Heart left ventricle (tissue), 16 donors: ENCODE measurements at regions not wholly inside any gene's neighbourhood (a gene's known extent, or its start where the extent isn't known, plus 50 kb on each side); places are given as distances from the start of the nearest gene placed in this dataset.

Source experiments
- ATAC-seq, 4 donors: fragments of 200-7000 bp; cut with Tn5 transposase; one replicate each; pipeline ENCODE4 v1.9.1; 2020 to 2022; ENCODE audit warnings: moderate library complexity in 4 of 4, mild to moderate bottlenecking in 3 of 4, moderate number of reproducible peaks in 1 of 4
- DNase-seq, 5 donors: peaks; one replicate each; pipeline ENCODE4 v3.0.0-alpha.2; 2020
- H3K27ac ChIP-seq, 12 donors: fragments of 200-600 bp; sonication (generic) in 4 of 12; one replicate each; pipeline versions ENCODE4 v1.5.0 to v1.8.0; 2016 to 2022; ENCODE audit warnings: mild to moderate bottlenecking in 2 of 12
- H3K27me3 ChIP-seq, 9 donors: fragments of 200-600 bp; sonication (generic) in 2 of 9; one replicate each; pipeline versions ENCODE4 v1.5.1 to v1.8.0; 2016 to 2022; ENCODE audit warnings: mild to moderate bottlenecking in 3 of 9
- H3K36me3 ChIP-seq, 9 donors: fragments of 200-600 bp; sonication (generic) in 2 of 9; one replicate each; pipeline versions ENCODE4 v1.5.0 to v1.8.0; 2018 to 2022; ENCODE audit warnings: mild to moderate bottlenecking in 2 of 9
- H3K4me1 ChIP-seq, 12 donors: fragments of 200-600 bp; sonication (generic) in 4 of 12; one replicate each; pipeline versions ENCODE4 v1.5.0 to v1.8.0; 2016 to 2022; ENCODE audit warnings: mild to moderate bottlenecking in 3 of 12
- H3K4me3 ChIP-seq, 12 donors: fragments of 200-600 bp; sonication (generic) in 4 of 12; one replicate each; pipeline versions ENCODE4 v1.5.0 to v1.8.0; 2017 to 2022; ENCODE audit warnings: mild to moderate bottlenecking in 9 of 12, moderate library complexity in 4 of 12
- H3K9me3 ChIP-seq, 12 donors: fragments of 200-600 bp; sonication (generic) in 4 of 12; one replicate each; pipeline versions ENCODE4 v1.5.0 to v1.8.0; 2016 to 2022; ENCODE audit warnings: mild to moderate bottlenecking in 1 of 12
- POLR2A ChIP-seq, 2 donors: fragments of 450-650 bp; IDR thresholded peaks; one replicate each; pipeline ENCODE4 v1.6.1; 2017; ENCODE audit warnings: antibody characterized with exemption in 2 of 2, mild to moderate bottlenecking in 2 of 2, moderate library complexity in 2 of 2
- WGBS, 4 donors: extraction: QIAGEN DNeasy Blood & Tissue Kit in 2 of 4; methylation state at CpG; one replicate each; pipeline versions ENCODE4 v1.1.5 to v1.1.7; 2013 to 2018; 5-methylcytosine and 5-hydroxymethylcytosine counted together
- intact Hi-C, 10 donors: fragments of 100-400 bp; cut with DNase I; formaldehyde crosslinking; loops; one replicate each; pipeline versions ENCODE4 v1.11.1 to v1.14.2; 2022
- TF ChIP-seq, protein P1 (sequence below), 12 donors: fragments of 200-600 bp; sonication (generic) in 4 of 12; IDR thresholded peaks; one replicate each; pipeline versions ENCODE4 v1.5.0 to v1.8.0; 2018 to 2022; ENCODE audit warnings: antibody characterized with exemption in 12 of 12, mild to moderate bottlenecking in 5 of 12
- donor health status: ischemic (EF 13 %, LVEDD 7.1; RV severe dilation, severe dysfunction).
- donor health status: healthy with polysubstance abuse.
- donor health status: DM: no; HTN: yes; CAD: no.
- donor health status: DM: no; HTN: no; CAD: no.
- donor health status: ischemic (EF 25% LVEDD 6.9; RV normal size, moderate dysfunction).
- donor health status: ischemic (EF 25% LVEDD 5.7; RV mildly dilated, moderate dysfunction).
- donor health status: healthy.
- donor health status: DM: yes; HTN: yes; CAD: no.
- donor health status: ischemic (EF 35%, LVEDD 5.7; RV mildly dilated, moderate dysfunction).
- donor health status: nonischemic (EF 11% LVEDD 7.7; RV severe dilation, severe dysfunction).
- donor health status: DM: yes; HTN: yes; CAD: no.
- donor health status: PGD.
- donor health status: ischemic (EF 29% LVEDD 5.4; RV normal size, mild dysfunction).
- donor health status: nonischemic (EF 23%, LVEDD 6.1; RV moderate dilation, normal function).

DNA sequence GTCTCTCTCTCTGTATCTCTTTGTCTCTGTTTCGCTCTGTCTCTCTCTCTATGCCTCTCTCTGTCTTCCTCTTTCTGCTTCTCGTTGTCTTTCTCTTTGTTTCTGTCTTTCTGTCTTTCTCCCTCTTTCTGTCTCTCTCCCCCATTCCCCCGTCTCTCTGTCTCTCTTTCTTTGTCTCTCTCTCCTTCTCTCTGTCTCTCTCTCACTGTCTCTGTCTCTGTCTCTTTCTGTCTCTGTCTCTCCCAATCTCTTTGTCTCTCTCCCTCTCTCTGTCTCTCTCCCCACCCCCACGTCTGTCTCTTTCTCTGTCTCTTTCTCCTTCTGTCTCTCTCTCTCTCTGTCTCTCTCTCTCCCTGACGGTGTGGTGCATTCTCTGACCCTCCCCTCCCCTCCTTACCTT, 71.9 kb upstream of the ZNF516 start:
- no peak for TF ChIP-seq POLR2A (IDR thresholded peaks at IDR 0.05)
- TF ChIP-seq, protein P1, sequence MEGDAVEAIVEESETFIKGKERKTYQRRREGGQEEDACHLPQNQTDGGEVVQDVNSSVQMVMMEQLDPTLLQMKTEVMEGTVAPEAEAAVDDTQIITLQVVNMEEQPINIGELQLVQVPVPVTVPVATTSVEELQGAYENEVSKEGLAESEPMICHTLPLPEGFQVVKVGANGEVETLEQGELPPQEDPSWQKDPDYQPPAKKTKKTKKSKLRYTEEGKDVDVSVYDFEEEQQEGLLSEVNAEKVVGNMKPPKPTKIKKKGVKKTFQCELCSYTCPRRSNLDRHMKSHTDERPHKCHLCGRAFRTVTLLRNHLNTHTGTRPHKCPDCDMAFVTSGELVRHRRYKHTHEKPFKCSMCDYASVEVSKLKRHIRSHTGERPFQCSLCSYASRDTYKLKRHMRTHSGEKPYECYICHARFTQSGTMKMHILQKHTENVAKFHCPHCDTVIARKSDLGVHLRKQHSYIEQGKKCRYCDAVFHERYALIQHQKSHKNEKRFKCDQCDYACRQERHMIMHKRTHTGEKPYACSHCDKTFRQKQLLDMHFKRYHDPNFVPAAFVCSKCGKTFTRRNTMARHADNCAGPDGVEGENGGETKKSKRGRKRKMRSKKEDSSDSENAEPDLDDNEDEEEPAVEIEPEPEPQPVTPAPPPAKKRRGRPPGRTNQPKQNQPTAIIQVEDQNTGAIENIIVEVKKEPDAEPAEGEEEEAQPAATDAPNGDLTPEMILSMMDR (IDR thresholded peaks at IDR 0.05), result no peak
- no peaks in the 10 kb centered on the region for H3K36me3 ChIP-seq
- DNase-seq, result no peak
- intact Hi-C loops, result no loop called here
- no peak for ATAC-seq
- H3K4me3 ChIP-seq, result no peak overlapping the region
- peaks cover 0 to 3% (median 0%) of the 10 kb centered on the region in 9 donors for H3K27me3 ChIP-seq
- H3K4me1 ChIP-seq, result peaks cover 0 to 40% (median 0%) of the 10 kb centered on the region in 12 donors
- no peaks in the 10 kb centered on the region for H3K9me3 ChIP-seq
- 81 to 90% (median 88%) methylated on average over 5 of the region's 5 CpGs for WGBS, 4 donors
- H3K27ac ChIP-seq, result no peak overlapping the region

DNA sequence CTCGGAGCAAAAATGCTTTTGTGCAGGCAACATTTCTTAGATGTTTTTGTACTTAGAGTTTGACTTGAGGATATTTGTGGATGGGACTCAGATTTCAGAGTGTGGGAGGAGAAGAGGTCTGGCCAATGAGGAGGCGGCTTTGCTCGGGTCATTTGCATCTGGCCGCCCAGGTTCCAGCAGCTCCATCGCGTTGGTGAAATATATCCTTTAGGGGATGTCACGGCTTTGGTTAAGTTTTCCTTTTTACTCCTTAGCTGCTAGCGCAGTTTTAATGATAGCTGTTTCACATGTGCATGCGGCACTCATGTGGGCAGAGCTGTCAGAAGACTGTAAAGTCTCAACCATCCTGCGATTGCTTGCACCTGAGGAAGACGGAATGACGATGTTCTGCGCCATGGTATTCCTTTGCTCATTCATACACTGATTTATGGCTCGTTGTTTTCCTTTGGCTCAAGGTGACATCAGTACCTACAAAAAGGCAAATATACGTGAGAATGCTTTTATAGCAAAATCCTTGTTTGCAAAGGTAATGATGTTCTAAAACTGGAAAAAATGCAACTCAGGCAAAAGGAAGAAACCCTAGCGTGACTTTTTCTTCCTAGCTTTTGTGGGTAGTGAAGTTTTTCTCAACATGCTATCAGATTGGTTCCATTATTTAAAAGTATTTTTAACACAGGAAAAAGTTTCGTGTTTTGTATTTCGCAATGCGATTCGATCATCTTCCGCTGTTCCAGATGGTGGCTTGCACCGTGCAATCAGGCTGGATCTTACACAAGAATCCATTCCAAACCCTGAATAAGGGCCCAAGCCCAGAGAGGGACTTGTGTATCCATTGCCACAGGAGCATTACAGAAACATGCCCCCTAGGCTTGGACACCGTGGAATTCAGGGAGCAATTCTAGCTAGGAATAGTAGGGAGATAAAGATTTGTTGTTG, 70.5 kb upstream of the ZNF516 start:
- intact Hi-C loops, result no loop called here
- peak overlapping the region; percentile 3 to 82 (median 70) for H3K27ac ChIP-seq
- 39 to 43% (median 41%) methylated on average over 23 of the region's 23 CpGs for WGBS, 4 donors

DNA sequence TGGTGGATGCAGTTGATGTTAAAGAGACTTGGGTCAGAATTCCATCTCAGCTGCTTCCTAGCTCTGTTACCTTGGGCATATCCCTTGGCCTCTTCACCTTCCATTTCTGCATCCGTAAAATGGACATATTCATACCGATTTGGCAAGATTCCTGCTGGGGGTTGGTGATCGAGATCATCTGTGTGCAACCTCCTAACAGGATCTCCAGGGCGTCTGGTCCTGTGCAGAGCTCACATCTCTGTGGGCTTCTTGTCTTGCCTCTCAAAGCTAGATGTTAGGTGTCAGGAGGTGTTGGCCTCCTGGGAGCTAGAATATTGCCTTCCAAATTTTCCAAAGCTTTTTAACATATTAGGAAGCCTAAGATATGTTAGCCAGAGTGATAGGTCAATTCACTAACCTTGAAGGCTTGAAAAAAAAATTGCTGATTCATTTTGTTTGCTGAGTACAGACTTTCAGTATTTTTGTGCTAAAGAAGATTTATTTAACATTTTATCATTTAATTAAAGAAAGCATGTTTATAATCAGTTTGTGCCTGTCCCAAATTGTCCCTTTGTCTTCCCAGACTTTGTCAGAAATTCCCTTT, 69.7 kb upstream of the ZNF516 start:
- 39 to 69% (median 57%) methylated on average over 4 of the region's 4 CpGs for WGBS, 4 donors

More for the DNA sequence above, 70.5 kb upstream of the ZNF516 start:
- peak; percentile 63 to 78 (median 70) for DNase-seq
- ATAC-seq, result peak; percentile 75 to 98 (median 94)
- H3K27me3 ChIP-seq, result no peaks in the 10 kb centered on the region
- peaks cover 0 to 40% (median 0%) of the 10 kb centered on the region in 12 donors for H3K4me1 ChIP-seq
- peak in 1 of 2 donors; percentile 16 for TF ChIP-seq POLR2A (IDR thresholded peaks at IDR 0.05)
- TF ChIP-seq, protein P1 (IDR thresholded peaks at IDR 0.05), result no peak
- H3K36me3 ChIP-seq, result no peaks in the 10 kb centered on the region
- no peaks in the 10 kb centered on the region for H3K9me3 ChIP-seq
- peak overlapping the region in 10 of 12 donors; percentile 11 to 54 (median 40) for H3K4me3 ChIP-seq

More for the DNA sequence above, 69.7 kb upstream of the ZNF516 start:
- Histone ChIP-seq H3K4me1 (peaks cover 0 to 40% (median 0%) of the 10 kb centered on the region in 12 donors), H3K9me3 (no peaks in the 10 kb centered on the region), H3K27ac (peak overlapping the region in 10 of 12 donors; percentile 18 to 78 (median 60)), H3K36me3 (no peaks in the 10 kb centered on the region), H3K27me3 (no peaks in the 10 kb centered on the region), H3K4me3 (peak overlapping the region in 9 of 12 donors; percentile 22 to 54 (median 40))
- ATAC-seq (no peak), DNase-seq (peak in 1 of 5 donors; percentile 18)
- TF ChIP-seq POLR2A (IDR thresholded peaks at IDR 0.05), result no peak
- TF ChIP-seq, protein P1 (IDR thresholded peaks at IDR 0.05), result no peak
- intact Hi-C loops, result loop anchor here in 1 of 10 donors (5.0 kb wide), 1 partner anchor 67 kb away; the partner anchor contains the start of gene ZNF516
